ENCODE measurements at regions not wholly inside any gene's neighbourhood (a gene's known extent, or its start where the extent isn't known, plus 50 kb on each side); places are given as distances from the start of the nearest gene placed in this dataset.
A peak's percentile ranks its signal among the peaks of the same experiment; 100 is the strongest.

GRCh38 chr18:22074282-22075070, 94.9 kb upstream of the GATA6 start:
- DNase-seq = no peak

GRCh38 chr18:22080035-22080434, 89.4 kb upstream of the GATA6 start:
- DNase-seq = no peak

- DNase-seq = no peak
Measured at GRCh38 chr18:22082408-22082807, 87.0 kb upstream of the GATA6 start.

GRCh38 chr18:22084547-22084946, 84.8 kb upstream of the GATA6 start:
- no peak for DNase-seq

GRCh38 chr18:22086973-22087372, 82.4 kb upstream of the GATA6 start:
- no peak for DNase-seq

- no peak for DNase-seq
Measured at GRCh38 chr18:22088029-22088428, 81.4 kb upstream of the GATA6 start.

- no peak for DNase-seq
Measured at GRCh38 chr18:22088996-22089640, 80.3 kb upstream of the GATA6 start.

- no peak for DNase-seq
Measured at GRCh38 chr18:22091341-22091740, 78.0 kb upstream of the GATA6 start.

- DNase-seq = no peak
Measured at GRCh38 chr18:22093731-22094357, 75.5 kb upstream of the GATA6 start.

GRCh38 chr18:22094358-22094734, 75.0 kb upstream of the GATA6 start:
- no peak for DNase-seq

GRCh38 chr18:22098563-22098989, 70.8 kb upstream of the GATA6 start:
- no peak for DNase-seq

- no peak for DNase-seq
Measured at GRCh38 chr18:22099925-22100324, 69.5 kb upstream of the GATA6 start.

GRCh38 chr18:22101731-22102130, 67.7 kb upstream of the GATA6 start:
- DNase-seq = no peak

- DNase-seq = no peak
Measured at GRCh38 chr18:22102953-22103646, 66.3 kb upstream of the GATA6 start.

GRCh38 chr18:22103647-22104031, 65.8 kb upstream of the GATA6 start:
- no peak for DNase-seq

- no peak for DNase-seq
Measured at GRCh38 chr18:22106536-22107292, 62.7 kb upstream of the GATA6 start.

- no peak for DNase-seq
Measured at GRCh38 chr18:22108674-22109073, 60.7 kb upstream of the GATA6 start.

- DNase-seq = no peak
Measured at GRCh38 chr18:22109535-22109934, 59.9 kb upstream of the GATA6 start.

- DNase-seq = no peak
Measured at GRCh38 chr18:22110461-22110924, 58.9 kb upstream of the GATA6 start.

- DNase-seq = peak; percentile 3
Measured at GRCh38 chr18:22112215-22112614, 57.2 kb upstream of the GATA6 start.

GRCh38 chr18:22113144-22113844, 56.1 kb upstream of the GATA6 start:
- DNase-seq = no peak
